ENCODE measurements at regions not wholly inside any gene's neighbourhood (a gene's known extent, or its start where the extent isn't known, plus 50 kb on each side); places are given as distances from the start of the nearest gene placed in this dataset.

DNA sequence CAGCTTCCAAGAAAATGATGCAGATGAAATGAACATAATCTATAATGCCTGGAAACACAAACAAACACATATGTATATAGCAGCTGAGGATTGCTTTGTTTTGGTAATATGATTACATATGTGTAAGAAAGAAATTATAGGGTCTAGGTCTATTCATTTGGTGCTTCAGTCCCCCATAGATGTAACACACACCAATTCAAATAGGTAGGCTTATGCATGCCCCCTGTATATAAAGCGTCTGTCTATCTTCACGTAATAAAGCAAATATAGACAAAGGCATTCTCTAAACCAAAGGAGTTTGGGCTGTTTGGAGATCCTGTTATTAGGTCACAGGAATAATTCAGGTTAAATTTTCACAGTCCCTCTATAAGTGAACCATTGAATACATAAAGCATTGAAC, 270.4 kb upstream of the SGK1 start:
- TF ChIP-seq CTCF (IDR thresholded peaks at IDR 0.05; ENCODE audit: extremely low read depth in 1 of 2, insufficient read depth in 1 of 2, low read depth in 1 of 2, low read length in 2 of 2): no peak
- TF ChIP-seq, protein P1, sequence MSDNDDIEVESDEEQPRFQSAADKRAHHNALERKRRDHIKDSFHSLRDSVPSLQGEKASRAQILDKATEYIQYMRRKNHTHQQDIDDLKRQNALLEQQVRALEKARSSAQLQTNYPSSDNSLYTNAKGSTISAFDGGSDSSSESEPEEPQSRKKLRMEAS (IDR thresholded peaks at IDR 0.05; ENCODE audit: insufficient read depth, insufficient read length): no peak
- no peak for TF ChIP-seq EZH2 (IDR thresholded peaks at IDR 0.05; ENCODE audit: borderline replicate concordance, low read depth, low read length, severe bottlenecking)
- TF ChIP-seq POLR2A (IDR thresholded peaks at IDR 0.05; ENCODE audit: low read depth, low read length): no peak
- TF ChIP-seq JUN (IDR thresholded peaks at IDR 0.05; ENCODE audit: borderline replicate concordance, insufficient read depth, insufficient read length, low read depth): no peak
- TF ChIP-seq MYC (IDR thresholded peaks at IDR 0.05; ENCODE audit: low read depth, low read length): no peak
- TF ChIP-seq POLR2AphosphoS5 (IDR thresholded peaks at IDR 0.05; ENCODE audit: insufficient read depth, low read depth, low read length): no peak
- TF ChIP-seq GATA2 (IDR thresholded peaks at IDR 0.05; ENCODE audit: insufficient read depth, insufficient read length, low read depth, low read length): no peak
- no peak for TF ChIP-seq FOS (IDR thresholded peaks at IDR 0.05; ENCODE audit: borderline replicate concordance, insufficient read depth, low read length)

All from endothelial cell of umbilical vein (primary cell).